ENCODE measurements at regions not wholly inside any gene's neighbourhood (a gene's known extent, or its start where the extent isn't known, plus 50 kb on each side); places are given as distances from the start of the nearest gene placed in this dataset.

- H3K4ac ChIP-seq (ENCODE audit: low read length), result no peak overlapping the region
- no peak overlapping the region for H3K27ac ChIP-seq (replicated peaks; ENCODE audit: low read length)
- H3K27me3 ChIP-seq (ENCODE audit: control insufficient read depth in 3 of 3, insufficient read depth in 3 of 3, low read depth in 1 of 3, low read length in 3 of 3), result no peaks in the 10 kb centered on the region
- H3K36me3 ChIP-seq (replicated peaks in 1 of 2; ENCODE audit: control insufficient read depth in 2 of 2, insufficient read depth in 2 of 2, low read length in 2 of 2), result no peaks in the 10 kb centered on the region
- no CpG with 5 or more reads among the region's 3 CpGs for WGBS, 2 donors (ENCODE audit: extremely low coverage in 2 of 2, insufficient read length in 2 of 2, insufficient replicate concordance in 1 of 2)
- H2AK5ac ChIP-seq (ENCODE audit: low read depth, low read length), result no peak overlapping the region
- H3K14ac ChIP-seq (ENCODE audit: low read length), result no peak overlapping the region
- H4K91ac ChIP-seq (ENCODE audit: low read depth, low read length, poor library complexity), result no peak overlapping the region
- H3K4me3 ChIP-seq (ENCODE audit: low read length in 2 of 2), result no peak overlapping the region
- no peak overlapping the region for H3K9ac ChIP-seq (ENCODE audit: low read depth, low read length, poor library complexity)
- no peak overlapping the region for H3K23ac ChIP-seq (ENCODE audit: low read depth, low read length, poor library complexity)
- no peaks in the 10 kb centered on the region for H3K79me1 ChIP-seq (ENCODE audit: low read depth, low read length)
- H2BK120ac ChIP-seq (ENCODE audit: low read depth, low read length), result no peak overlapping the region
- no peaks in the 10 kb centered on the region for H3K4me1 ChIP-seq (ENCODE audit: control insufficient read depth in 2 of 2, insufficient read depth in 1 of 2, low read depth in 1 of 2, low read length in 2 of 2)
- H3K18ac ChIP-seq (ENCODE audit: low read length), result no peak overlapping the region
- H2BK5ac ChIP-seq (ENCODE audit: low read length), result no peak overlapping the region
- DNase-seq (ENCODE audit: low spot score), result no peak
- H3K4me2 ChIP-seq (ENCODE audit: insufficient read depth, low read length, poor library complexity, severe bottlenecking), result no peak overlapping the region
- H2BK15ac ChIP-seq (ENCODE audit: low read length), result no peak overlapping the region
- H2BK12ac ChIP-seq (ENCODE audit: low read length), result no peak overlapping the region
- no peaks in the 10 kb centered on the region for H3K9me3 ChIP-seq (replicated peaks in 1 of 2; ENCODE audit: control insufficient read depth in 2 of 2, insufficient read depth in 1 of 2, low read depth in 1 of 2, low read length in 2 of 2)
- no peak overlapping the region for H4K8ac ChIP-seq (ENCODE audit: low read depth, low read length)
- H2AFZ ChIP-seq (ENCODE audit: low read length), result no peak overlapping the region
Observed at GRCh38 chr2:14363976-14364375, 268.5 kb upstream of the LRATD1 start.

- DNase-seq (ENCODE audit: low spot score), result no peak
- no CpG with 5 or more reads among the region's 8 CpGs for WGBS, 2 donors (ENCODE audit: extremely low coverage in 2 of 2, insufficient read length in 2 of 2, insufficient replicate concordance in 1 of 2)
- H3K27me3 ChIP-seq (ENCODE audit: control insufficient read depth in 3 of 3, insufficient read depth in 3 of 3, low read depth in 1 of 3, low read length in 3 of 3), result no peaks in the 10 kb centered on the region
Observed at GRCh38 chr2:14364471-14364870, 268.0 kb upstream of the LRATD1 start.

GRCh38 chr2:14385043-14385442 lies 247.5 kb upstream of the LRATD1 start:
- no CpG with 5 or more reads among the region's 4 CpGs for WGBS, 2 donors (ENCODE audit: extremely low coverage in 2 of 2, insufficient read length in 2 of 2, insufficient replicate concordance in 1 of 2)
- no peak overlapping the region for H2AFZ ChIP-seq (ENCODE audit: low read length)
- no peak overlapping the region for H3K18ac ChIP-seq (ENCODE audit: low read length)
- no peak overlapping the region for H2BK12ac ChIP-seq (ENCODE audit: low read length)
- H3K4me3 ChIP-seq (ENCODE audit: low read length in 2 of 2), result no peak overlapping the region
- no peaks in the 10 kb centered on the region for H3K27me3 ChIP-seq (ENCODE audit: control insufficient read depth in 3 of 3, insufficient read depth in 3 of 3, low read depth in 1 of 3, low read length in 3 of 3)
- H3K79me1 ChIP-seq (ENCODE audit: low read depth, low read length), result no peaks in the 10 kb centered on the region
- H3K4me2 ChIP-seq (ENCODE audit: insufficient read depth, low read length, poor library complexity, severe bottlenecking), result no peak overlapping the region
- no peak overlapping the region for H3K14ac ChIP-seq (ENCODE audit: low read length)
- H2BK15ac ChIP-seq (ENCODE audit: low read length), result no peak overlapping the region
- H3K23ac ChIP-seq (ENCODE audit: low read depth, low read length, poor library complexity), result no peak overlapping the region
- H3K4ac ChIP-seq (ENCODE audit: low read length), result no peak overlapping the region
- no peaks in the 10 kb centered on the region for H3K4me1 ChIP-seq (ENCODE audit: control insufficient read depth in 2 of 2, insufficient read depth in 1 of 2, low read depth in 1 of 2, low read length in 2 of 2)
- no peak overlapping the region for H4K91ac ChIP-seq (ENCODE audit: low read depth, low read length, poor library complexity)
- no peak overlapping the region for H2AK5ac ChIP-seq (ENCODE audit: low read depth, low read length)
- H2BK5ac ChIP-seq (ENCODE audit: low read length), result no peak overlapping the region
- no peak overlapping the region for H2BK120ac ChIP-seq (ENCODE audit: low read depth, low read length)
- H3K36me3 ChIP-seq (replicated peaks in 1 of 2; ENCODE audit: control insufficient read depth in 2 of 2, insufficient read depth in 2 of 2, low read length in 2 of 2), result no peaks in the 10 kb centered on the region
- H3K27ac ChIP-seq (replicated peaks; ENCODE audit: low read length), result no peak overlapping the region
- no peak for DNase-seq (ENCODE audit: low spot score)
- no peak overlapping the region for H4K8ac ChIP-seq (ENCODE audit: low read depth, low read length)
- no peaks in the 10 kb centered on the region for H3K9me3 ChIP-seq (replicated peaks in 1 of 2; ENCODE audit: control insufficient read depth in 2 of 2, insufficient read depth in 1 of 2, low read depth in 1 of 2, low read length in 2 of 2)
- H3K9ac ChIP-seq (ENCODE audit: low read depth, low read length, poor library complexity), result no peak overlapping the region

More at GRCh38 chr2:14364471-14364870, 268.0 kb upstream of the LRATD1 start:
- no peak overlapping the region for H2BK15ac ChIP-seq (ENCODE audit: low read length)
- no peaks in the 10 kb centered on the region for H3K36me3 ChIP-seq (replicated peaks in 1 of 2; ENCODE audit: control insufficient read depth in 2 of 2, insufficient read depth in 2 of 2, low read length in 2 of 2)
- no peak overlapping the region for H4K91ac ChIP-seq (ENCODE audit: low read depth, low read length, poor library complexity)
- H2BK12ac ChIP-seq (ENCODE audit: low read length), result no peak overlapping the region
- no peak overlapping the region for H3K9ac ChIP-seq (ENCODE audit: low read depth, low read length, poor library complexity)
- H3K79me1 ChIP-seq (ENCODE audit: low read depth, low read length), result no peaks in the 10 kb centered on the region
- H3K4me2 ChIP-seq (ENCODE audit: insufficient read depth, low read length, poor library complexity, severe bottlenecking), result no peak overlapping the region
- no peak overlapping the region for H3K27ac ChIP-seq (replicated peaks; ENCODE audit: low read length)
- no peak overlapping the region for H3K14ac ChIP-seq (ENCODE audit: low read length)
- no peak overlapping the region for H4K8ac ChIP-seq (ENCODE audit: low read depth, low read length)
- no peak overlapping the region for H3K4me3 ChIP-seq (ENCODE audit: low read length in 2 of 2)
- H3K4me1 ChIP-seq (ENCODE audit: control insufficient read depth in 2 of 2, insufficient read depth in 1 of 2, low read depth in 1 of 2, low read length in 2 of 2), result no peaks in the 10 kb centered on the region
- H3K23ac ChIP-seq (ENCODE audit: low read depth, low read length, poor library complexity), result no peak overlapping the region
- no peak overlapping the region for H2BK5ac ChIP-seq (ENCODE audit: low read length)
- no peak overlapping the region for H3K4ac ChIP-seq (ENCODE audit: low read length)
- H2AK5ac ChIP-seq (ENCODE audit: low read depth, low read length), result no peak overlapping the region
- H2AFZ ChIP-seq (ENCODE audit: low read length), result no peak overlapping the region
- H3K9me3 ChIP-seq (replicated peaks in 1 of 2; ENCODE audit: control insufficient read depth in 2 of 2, insufficient read depth in 1 of 2, low read depth in 1 of 2, low read length in 2 of 2), result no peaks in the 10 kb centered on the region
- no peak overlapping the region for H2BK120ac ChIP-seq (ENCODE audit: low read depth, low read length)
- H3K18ac ChIP-seq (ENCODE audit: low read length), result no peak overlapping the region

DNA sequence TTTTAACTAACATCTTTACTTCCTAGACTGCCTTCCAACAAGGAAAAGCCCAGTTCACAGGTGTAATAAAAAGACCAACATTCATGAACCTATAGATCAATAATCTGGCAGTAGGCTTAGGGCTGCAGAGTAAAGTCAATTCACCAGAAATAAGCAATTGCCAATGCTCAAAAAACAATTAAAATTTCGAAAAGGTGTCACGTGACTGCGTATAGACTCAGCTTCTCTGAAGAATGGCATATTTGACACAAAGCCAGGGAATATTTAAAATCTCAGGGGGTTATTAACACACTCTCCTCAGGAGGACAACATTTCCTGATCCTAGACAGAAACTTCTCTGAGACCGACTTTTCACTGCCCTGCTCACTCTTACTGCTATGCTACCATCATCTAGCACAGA lies 245.2 kb upstream of the LRATD1 start:
- H3K79me1 ChIP-seq (ENCODE audit: low read depth, low read length), result no peaks in the 10 kb centered on the region
- no peak overlapping the region for H3K23ac ChIP-seq (ENCODE audit: low read depth, low read length, poor library complexity)
- no peak overlapping the region for H2BK12ac ChIP-seq (ENCODE audit: low read length)
- H4K91ac ChIP-seq (ENCODE audit: low read depth, low read length, poor library complexity), result no peak overlapping the region
- no peak overlapping the region for H3K9ac ChIP-seq (ENCODE audit: low read depth, low read length, poor library complexity)
- no CpG with 5 or more reads among the region's 4 CpGs for WGBS, 2 donors (ENCODE audit: extremely low coverage in 2 of 2, insufficient read length in 2 of 2, insufficient replicate concordance in 1 of 2)
- H2BK120ac ChIP-seq (ENCODE audit: low read depth, low read length), result no peak overlapping the region
- no peak overlapping the region for H2BK5ac ChIP-seq (ENCODE audit: low read length)
- H3K9me3 ChIP-seq (replicated peaks in 1 of 2; ENCODE audit: control insufficient read depth in 2 of 2, insufficient read depth in 1 of 2, low read depth in 1 of 2, low read length in 2 of 2), result no peaks in the 10 kb centered on the region
- no peak overlapping the region for H2BK15ac ChIP-seq (ENCODE audit: low read length)
- H3K4me2 ChIP-seq (ENCODE audit: insufficient read depth, low read length, poor library complexity, severe bottlenecking), result no peak overlapping the region
- DNase-seq (ENCODE audit: low spot score), result no peak
- no peak overlapping the region for H2AFZ ChIP-seq (ENCODE audit: low read length)
- H3K4ac ChIP-seq (ENCODE audit: low read length), result no peak overlapping the region
- no peaks in the 10 kb centered on the region for H3K4me1 ChIP-seq (ENCODE audit: control insufficient read depth in 2 of 2, insufficient read depth in 1 of 2, low read depth in 1 of 2, low read length in 2 of 2)
- H4K8ac ChIP-seq (ENCODE audit: low read depth, low read length), result no peak overlapping the region
- no peak overlapping the region for H3K27ac ChIP-seq (replicated peaks; ENCODE audit: low read length)
- no peaks in the 10 kb centered on the region for H3K27me3 ChIP-seq (ENCODE audit: control insufficient read depth in 3 of 3, insufficient read depth in 3 of 3, low read depth in 1 of 3, low read length in 3 of 3)
- H3K14ac ChIP-seq (ENCODE audit: low read length), result no peak overlapping the region
- no peaks in the 10 kb centered on the region for H3K36me3 ChIP-seq (replicated peaks in 1 of 2; ENCODE audit: control insufficient read depth in 2 of 2, insufficient read depth in 2 of 2, low read length in 2 of 2)
- no peak overlapping the region for H3K18ac ChIP-seq (ENCODE audit: low read length)
- no peak overlapping the region for H2AK5ac ChIP-seq (ENCODE audit: low read depth, low read length)
- H3K4me3 ChIP-seq (ENCODE audit: low read length in 2 of 2), result no peak overlapping the region

Measured in neuronal stem cell (in vitro differentiated cells).